CD4-positive, CD25-positive, alpha-beta regulatory T cell (primary cell): ENCODE measurements at regions not wholly inside any gene's neighbourhood (a gene's known extent, or its start where the extent isn't known, plus 50 kb on each side); places are given as distances from the start of the nearest gene placed in this dataset.
"Not testable (repeated sequence)": the region's sequence is repeated elsewhere in the genome, so short reads cannot be mapped to it uniquely, and the experiment has no call there.

Experiments
- ATAC-seq, 2 donors: fragments of 150-1000 bp; cut with Tn5 transposase; one replicate each; pipeline ENCODE4 v1.10.0; 2021; ENCODE audit warnings: low read depth in 2 of 2, moderate number of reproducible peaks in 2 of 2, moderate library complexity in 1 of 2
- DNase-seq, 3 donors: peaks; one replicate each; pipeline versions ENCODE4 v3.0.0 to v3.0.0-alpha.2; 2012 to 2022; ENCODE audit warnings: mixed read lengths in 1 of 3
- H3K27ac ChIP-seq: one replicate; pipeline ENCODE4 v1.7.0; 2013; ENCODE audit warnings: mild to moderate bottlenecking, low read length; ENCODE audit not compliant: insufficient read depth, poor library complexity, severe bottlenecking
- H3K27me3 ChIP-seq: one replicate; pipeline ENCODE4 v1.7.0; 2013; ENCODE audit warnings: low read length; ENCODE audit not compliant: control insufficient read depth, insufficient read depth
- H3K36me3 ChIP-seq: one replicate; pipeline ENCODE4 v1.7.0; 2013; ENCODE audit warnings: mild to moderate bottlenecking, low read length, moderate library complexity; ENCODE audit not compliant: control insufficient read depth, insufficient read depth
- H3K4me1 ChIP-seq: 2 replicates; pipeline ENCODE4 v1.7.0; 2013; ENCODE audit warnings: mild to moderate bottlenecking, low read length; ENCODE audit not compliant: insufficient read depth, control insufficient read depth, poor library complexity, severe bottlenecking
- H3K4me3 ChIP-seq: one replicate; pipeline ENCODE4 v1.7.0; 2013; ENCODE audit warnings: low read depth, mild to moderate bottlenecking, low read length, moderate library complexity
- H3K9me3 ChIP-seq, 2 experiments: 1 replicate in 1 of 2; 2 replicates in 1 of 2; pipeline ENCODE4 v1.7.0; 2013; ENCODE audit warnings: low read length in 2 of 2, mild to moderate bottlenecking in 1 of 2, moderate library complexity in 1 of 2; ENCODE audit not compliant: control insufficient read depth in 2 of 2
- H3K27ac Mint-ChIP-seq, 3 donors: one replicate each; pipeline ENCODE4 v1.8.0; 2020 to 2022; ENCODE audit warnings: mild to moderate bottlenecking in 3 of 3, mixed read lengths in 3 of 3, moderate library complexity in 2 of 3
- H3K27me3 Mint-ChIP-seq: one replicate; pipeline ENCODE4 v1.8.0; 2022; ENCODE audit warnings: mild to moderate bottlenecking, mixed read lengths
- H3K36me3 Mint-ChIP-seq: one replicate; pipeline ENCODE4 v1.8.0; 2020; ENCODE audit warnings: mixed read lengths
- H3K4me1 Mint-ChIP-seq, 4 donors: one replicate each; pipeline ENCODE4 v1.8.0; 2020 to 2022; ENCODE audit warnings: mixed read lengths in 4 of 4, mild to moderate bottlenecking in 1 of 4
- H3K4me3 Mint-ChIP-seq, 4 donors: one replicate each; pipeline ENCODE4 v1.8.0; 2020 to 2022; ENCODE audit warnings: mild to moderate bottlenecking in 4 of 4, mixed read lengths in 4 of 4, moderate library complexity in 3 of 4
- H3K9me3 Mint-ChIP-seq, 7 donors: one replicate each; pipeline ENCODE4 v1.8.0; 2020 to 2022; ENCODE audit warnings: mixed read lengths in 7 of 7, mild to moderate bottlenecking in 3 of 7, moderate library complexity in 2 of 7

DNA sequence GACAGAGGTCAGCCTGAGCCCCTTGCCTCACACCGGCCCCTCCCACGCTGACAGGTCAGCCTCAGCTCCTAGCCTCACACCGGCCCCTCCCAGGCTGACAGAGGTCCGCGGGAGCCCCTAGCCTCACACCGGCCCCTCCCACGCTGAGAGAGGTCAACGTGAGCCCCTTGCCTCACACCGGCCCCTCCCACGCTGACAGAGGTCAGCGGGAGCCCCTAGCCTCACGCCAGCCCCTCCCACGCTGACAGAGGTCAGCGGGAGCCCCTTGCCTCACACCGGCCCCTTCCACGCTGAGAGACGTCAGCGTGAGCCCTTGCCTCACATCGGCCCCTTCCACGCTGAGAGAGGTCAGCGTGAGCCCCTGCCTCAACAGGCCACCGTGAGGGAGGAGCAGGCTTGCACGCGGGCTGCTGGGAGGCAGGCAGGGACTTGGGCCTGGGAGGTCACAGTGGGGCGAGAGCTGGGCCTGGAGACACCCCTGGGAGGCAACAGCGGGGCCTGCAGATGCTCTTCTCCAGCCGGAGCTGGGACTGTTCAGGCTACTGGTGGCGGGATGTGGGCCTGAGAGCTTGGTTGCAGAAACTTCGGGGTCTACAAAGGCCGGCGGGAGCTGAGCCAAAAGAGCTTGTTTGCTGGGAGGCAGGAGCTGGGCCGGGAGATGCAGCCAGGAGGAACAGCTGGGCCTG is 356.4 kb downstream of the ZNF37A start:
- H3K9me3 ChIP-seq, H3K4me3 Mint-ChIP-seq, H3K27ac Mint-ChIP-seq, H3K4me1 ChIP-seq, H3K9me3 Mint-ChIP-seq, H3K27me3 Mint-ChIP-seq, DNase-seq, H3K4me1 Mint-ChIP-seq, H3K4me3 ChIP-seq, ATAC-seq, H3K27ac ChIP-seq, H3K36me3 ChIP-seq, H3K27me3 ChIP-seq: not testable (repeated sequence)
- H3K36me3 Mint-ChIP-seq = peaks cover 14% of the 10 kb centered on the region

- DNase-seq, H3K4me3 Mint-ChIP-seq, H3K4me3 ChIP-seq, H3K27me3 ChIP-seq, H3K4me1 Mint-ChIP-seq, H3K27me3 Mint-ChIP-seq, H3K9me3 Mint-ChIP-seq, H3K9me3 ChIP-seq, H3K4me1 ChIP-seq, H3K27ac ChIP-seq, H3K36me3 ChIP-seq, ATAC-seq, H3K27ac Mint-ChIP-seq: not testable (repeated sequence)
- peaks cover 14% of the 10 kb centered on the region for H3K36me3 Mint-ChIP-seq
Measured at GRCh38 chr10:38451306-38451967, 357.3 kb downstream of the ZNF37A start.
